ENCODE measurements at regions not wholly inside any gene's neighbourhood (a gene's known extent, or its start where the extent isn't known, plus 50 kb on each side); places are given as distances from the start of the nearest gene placed in this dataset.

- peak overlapping the region; percentile 63 for H3K27ac ChIP-seq
- no peak for DNase-seq (ENCODE audit: extremely low spot score in 2 of 2)
- intact Hi-C loops (cut with DNase I): no loop called here
- no peaks in the 10 kb centered on the region for H3K27me3 ChIP-seq
- H3K9me3 ChIP-seq: no peaks in the 10 kb centered on the region
- TF ChIP-seq CTCF (IDR thresholded peaks at IDR 0.05) (no peak), POLR2A (IDR thresholded peaks at IDR 0.05) (no peak), POLR2AphosphoS5 (IDR thresholded peaks at IDR 0.05; ENCODE audit: insufficient read depth in 1 of 2, low read depth in 1 of 2) (no peak)
- H3K4me3 ChIP-seq: no peak overlapping the region
- H3K36me3 ChIP-seq: no peaks in the 10 kb centered on the region
- no peaks in the 10 kb centered on the region for H3K4me1 ChIP-seq
Observed at GRCh38 chr6:122042960-122043735, 356.3 kb upstream of the HSF2 start.

GRCh38 chr6:122048570-122048969, 350.9 kb upstream of the HSF2 start:
- H3K4me1 ChIP-seq: no peaks in the 10 kb centered on the region
- no peaks in the 10 kb centered on the region for H3K9me3 ChIP-seq
- TF ChIP-seq CTCF (IDR thresholded peaks at IDR 0.05) (no peak), POLR2AphosphoS5 (IDR thresholded peaks at IDR 0.05; ENCODE audit: insufficient read depth in 1 of 2, low read depth in 1 of 2) (no peak), POLR2A (IDR thresholded peaks at IDR 0.05) (no peak)
- no peak for DNase-seq (ENCODE audit: extremely low spot score in 2 of 2)
- no peaks in the 10 kb centered on the region for H3K36me3 ChIP-seq
- intact Hi-C loops (cut with DNase I): no loop called here
- no peak overlapping the region for H3K27ac ChIP-seq
- H3K4me3 ChIP-seq: peak overlapping the region in 1 of 2 donors; percentile 5
- no peaks in the 10 kb centered on the region for H3K27me3 ChIP-seq

GRCh38 chr6:122049341-122049740, 350.1 kb upstream of the HSF2 start:
- no peak overlapping the region for H3K27ac ChIP-seq

GRCh38 chr6:122050242-122050755, 349.2 kb upstream of the HSF2 start:
- no peak for DNase-seq (ENCODE audit: extremely low spot score in 2 of 2)
- Histone ChIP-seq H3K27ac (no peak overlapping the region), H3K27me3 (no peaks in the 10 kb centered on the region), H3K36me3 (no peaks in the 10 kb centered on the region), H3K9me3 (no peaks in the 10 kb centered on the region), H3K4me1 (no peaks in the 10 kb centered on the region), H3K4me3 (no peak overlapping the region)
- intact Hi-C loops (cut with DNase I): no loop called here
- TF ChIP-seq CTCF (IDR thresholded peaks at IDR 0.05) (no peak), POLR2AphosphoS5 (IDR thresholded peaks at IDR 0.05; ENCODE audit: insufficient read depth in 1 of 2, low read depth in 1 of 2) (no peak), POLR2A (IDR thresholded peaks at IDR 0.05) (no peak)

More at GRCh38 chr6:122049341-122049740, 350.1 kb upstream of the HSF2 start:
- no peaks in the 10 kb centered on the region for H3K9me3 ChIP-seq
- H3K4me3 ChIP-seq: no peak overlapping the region
- no peaks in the 10 kb centered on the region for H3K27me3 ChIP-seq
- TF ChIP-seq POLR2AphosphoS5 (IDR thresholded peaks at IDR 0.05; ENCODE audit: insufficient read depth in 1 of 2, low read depth in 1 of 2) (no peak), CTCF (IDR thresholded peaks at IDR 0.05) (no peak), POLR2A (IDR thresholded peaks at IDR 0.05) (no peak)
- no peaks in the 10 kb centered on the region for H3K4me1 ChIP-seq
- DNase-seq (ENCODE audit: extremely low spot score in 2 of 2): no peak
- intact Hi-C loops (cut with DNase I): no loop called here
- H3K36me3 ChIP-seq: no peaks in the 10 kb centered on the region

GRCh38 chr6:122052346-122052900, 347.0 kb upstream of the HSF2 start:
- intact Hi-C loops (cut with DNase I): no loop called here
- no peaks in the 10 kb centered on the region for H3K36me3 ChIP-seq
- H3K27me3 ChIP-seq: no peaks in the 10 kb centered on the region
- no peak for DNase-seq (ENCODE audit: extremely low spot score in 2 of 2)
- no peak overlapping the region for H3K4me3 ChIP-seq
- TF ChIP-seq POLR2AphosphoS5 (IDR thresholded peaks at IDR 0.05; ENCODE audit: insufficient read depth in 1 of 2, low read depth in 1 of 2) (no peak), CTCF (IDR thresholded peaks at IDR 0.05) (no peak)
- peak overlapping the region; percentile 12 for H3K27ac ChIP-seq
- H3K4me1 ChIP-seq: no peaks in the 10 kb centered on the region
- H3K9me3 ChIP-seq: no peaks in the 10 kb centered on the region

All from vagina (tissue), 2 donors.